ENCODE measurements at regions not wholly inside any gene's neighbourhood (a gene's known extent, or its start where the extent isn't known, plus 50 kb on each side); places are given as distances from the start of the nearest gene placed in this dataset.

- no peaks in the 10 kb centered on the region for H3K36me3 ChIP-seq
- H4K20me1 ChIP-seq (ENCODE audit: low read depth), result no peaks in the 10 kb centered on the region
- Mint-ChIP-seq H3K36me3 (no peaks in the 10 kb centered on the region), H3K4me1 (peaks cover 25% of the 10 kb centered on the region), H3K27me3 (ENCODE audit: insufficient read depth, low read depth) (peaks cover 8% of the 10 kb centered on the region), H3K9me3 (peaks cover 7% of the 10 kb centered on the region), H3K27ac (no peak overlapping the region), H3K4me3 (no peak overlapping the region)
- no peaks in the 10 kb centered on the region for H3K27me3 ChIP-seq
- no peaks in the 10 kb centered on the region for H3K9me3 ChIP-seq (ENCODE audit: low read depth)
- peaks cover 20% of the 10 kb centered on the region for H3F3A ChIP-seq (ENCODE audit: low read depth)
- TF ChIP-seq EZH2phosphoT487 (IDR thresholded peaks at IDR 0.05), result no peak
- TF ChIP-seq EZH2 (IDR thresholded peaks at IDR 0.05), result no peak
- no peak for TF ChIP-seq CTCF (IDR thresholded peaks at IDR 0.05)
- peak overlapping the region; percentile 31 for H3K4me2 ChIP-seq
- H3K27ac ChIP-seq, result peak overlapping the region; percentile 8
- H3K4me3 ChIP-seq, result no peak overlapping the region
- DNase-seq (ENCODE audit: low spot score), result no peak
- peaks cover 51% of the 10 kb centered on the region for H3K4me1 ChIP-seq
- H2AFZ ChIP-seq (replicated peaks), result no peak overlapping the region
- H3K9ac ChIP-seq, result no peak overlapping the region
- no peaks in the 10 kb centered on the region for H3K79me2 ChIP-seq (ENCODE audit: low read depth)
Observed at GRCh38 chr2:103809415-103809814, 1044.5 kb upstream of the POU3F3 start.

- Histone ChIP-seq H3F3A (ENCODE audit: low read depth) (peaks cover 20% of the 10 kb centered on the region), H3K4me2 (peak overlapping the region; percentile 31), H2AFZ (replicated peaks) (no peak overlapping the region), H3K4me1 (peaks cover 51% of the 10 kb centered on the region), H3K79me2 (ENCODE audit: low read depth) (no peaks in the 10 kb centered on the region), H3K9me3 (ENCODE audit: low read depth) (no peaks in the 10 kb centered on the region), H4K20me1 (ENCODE audit: low read depth) (no peaks in the 10 kb centered on the region), H3K9ac (no peak overlapping the region), H3K27ac (no peak overlapping the region), H3K4me3 (no peak overlapping the region), H3K27me3 (no peaks in the 10 kb centered on the region), H3K36me3 (no peaks in the 10 kb centered on the region)
- H3K9me3 Mint-ChIP-seq, result peaks cover 7% of the 10 kb centered on the region
- H3K4me3 Mint-ChIP-seq, result no peak overlapping the region
- H3K27me3 Mint-ChIP-seq (ENCODE audit: insufficient read depth, low read depth), result peaks cover 8% of the 10 kb centered on the region
- no peaks in the 10 kb centered on the region for H3K36me3 Mint-ChIP-seq
- no peak for TF ChIP-seq EZH2phosphoT487 (IDR thresholded peaks at IDR 0.05)
- no peak for TF ChIP-seq EZH2 (IDR thresholded peaks at IDR 0.05)
- TF ChIP-seq CTCF (IDR thresholded peaks at IDR 0.05), result no peak
- peak; percentile 15 for DNase-seq (ENCODE audit: low spot score)
- peaks cover 25% of the 10 kb centered on the region for H3K4me1 Mint-ChIP-seq
- H3K27ac Mint-ChIP-seq, result no peak overlapping the region
Observed at GRCh38 chr2:103809941-103810441, 1043.9 kb upstream of the POU3F3 start.

GRCh38 chr2:103810875-103811274 is 1043.0 kb upstream of the POU3F3 start:
- no peak for TF ChIP-seq EZH2phosphoT487 (IDR thresholded peaks at IDR 0.05)
- Mint-ChIP-seq H3K4me1 (peaks cover 25% of the 10 kb centered on the region), H3K27me3 (ENCODE audit: insufficient read depth, low read depth) (peaks cover 8% of the 10 kb centered on the region), H3K27ac (no peak overlapping the region), H3K4me3 (no peak overlapping the region), H3K9me3 (peaks cover 7% of the 10 kb centered on the region), H3K36me3 (no peaks in the 10 kb centered on the region)
- Histone ChIP-seq H3K27me3 (no peaks in the 10 kb centered on the region), H3K4me3 (no peak overlapping the region), H4K20me1 (ENCODE audit: low read depth) (no peaks in the 10 kb centered on the region), H3K9me3 (ENCODE audit: low read depth) (no peaks in the 10 kb centered on the region), H3F3A (ENCODE audit: low read depth) (peaks cover 20% of the 10 kb centered on the region), H3K27ac (no peak overlapping the region), H3K4me1 (peaks cover 51% of the 10 kb centered on the region), H3K9ac (no peak overlapping the region), H3K79me2 (ENCODE audit: low read depth) (no peaks in the 10 kb centered on the region), H3K36me3 (no peaks in the 10 kb centered on the region), H3K4me2 (no peak overlapping the region), H2AFZ (replicated peaks) (no peak overlapping the region)
- DNase-seq (ENCODE audit: low spot score), result no peak

GRCh38 chr2:103814016-103814415 is 1039.9 kb upstream of the POU3F3 start:
- no peak overlapping the region for H3K4me3 ChIP-seq
- no peak overlapping the region for H3K4me2 ChIP-seq
- no peaks in the 10 kb centered on the region for H3K36me3 ChIP-seq
- H4K20me1 ChIP-seq (ENCODE audit: low read depth), result no peaks in the 10 kb centered on the region
- TF ChIP-seq EZH2phosphoT487 (IDR thresholded peaks at IDR 0.05) (no peak), CTCF (IDR thresholded peaks at IDR 0.05) (no peak), EZH2 (IDR thresholded peaks at IDR 0.05) (no peak)
- H3K27me3 ChIP-seq, result no peaks in the 10 kb centered on the region
- H3K79me2 ChIP-seq (ENCODE audit: low read depth), result no peaks in the 10 kb centered on the region
- Mint-ChIP-seq H3K9me3 (peaks cover 2% of the 10 kb centered on the region), H3K36me3 (no peaks in the 10 kb centered on the region), H3K4me3 (no peak overlapping the region), H3K4me1 (peaks cover 15% of the 10 kb centered on the region), H3K27me3 (ENCODE audit: insufficient read depth, low read depth) (peaks cover 4% of the 10 kb centered on the region), H3K27ac (no peak overlapping the region)
- no peak overlapping the region for H3K9ac ChIP-seq
- H3K4me1 ChIP-seq, result peaks cover 42% of the 10 kb centered on the region
- H3K9me3 ChIP-seq (ENCODE audit: low read depth), result no peaks in the 10 kb centered on the region
- H2AFZ ChIP-seq (replicated peaks), result no peak overlapping the region
- DNase-seq (ENCODE audit: low spot score), result no peak
- H3K27ac ChIP-seq, result no peak overlapping the region
- H3F3A ChIP-seq (ENCODE audit: low read depth), result peaks cover 13% of the 10 kb centered on the region

All from neural progenitor cell (in vitro differentiated cells).